ENCODE measurements at regions not wholly inside any gene's neighbourhood (a gene's known extent, or its start where the extent isn't known, plus 50 kb on each side); places are given as distances from the start of the nearest gene placed in this dataset.

DNA sequence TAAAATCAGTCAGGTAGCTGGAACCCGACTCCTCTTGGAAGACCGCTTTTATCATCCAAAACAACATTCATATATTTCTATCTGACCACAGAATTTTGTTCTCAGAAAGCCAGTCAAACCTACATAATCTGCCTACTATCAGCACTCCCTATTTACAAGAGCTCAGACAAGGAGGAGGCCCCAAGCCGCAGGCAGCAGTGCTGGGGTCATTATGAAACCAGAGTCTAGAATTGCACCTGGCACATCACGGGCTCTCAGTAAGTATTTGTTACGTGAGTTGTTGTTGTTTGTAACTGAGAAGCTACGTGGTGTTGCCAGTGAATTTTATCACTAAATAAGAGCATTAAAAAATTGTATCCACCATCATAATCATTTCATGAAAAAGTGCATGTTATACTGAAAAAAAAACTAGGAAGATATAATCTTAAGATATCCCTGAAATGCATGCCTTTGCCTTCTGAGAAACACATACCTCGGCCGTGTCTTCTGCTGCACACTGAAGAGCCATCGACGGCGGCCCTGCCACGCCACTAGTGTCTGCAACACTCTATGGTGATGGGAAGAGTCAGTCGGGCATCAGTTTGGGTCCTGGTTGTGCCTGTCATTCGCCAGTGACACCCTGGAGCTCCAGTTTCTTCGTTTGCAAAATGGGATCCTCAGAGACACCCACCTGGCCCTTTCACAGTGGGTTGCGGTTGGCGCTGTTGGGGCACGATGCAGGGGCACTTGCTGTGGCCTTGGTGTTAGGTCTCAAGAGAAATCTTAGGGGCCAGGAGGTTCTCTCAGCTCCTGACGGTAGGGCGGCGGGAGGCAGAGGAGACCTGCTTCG lies 505.9 kb downstream of the EIPR1 start:
- DNase-seq (ENCODE audit: low spot score), result no peak

DNA sequence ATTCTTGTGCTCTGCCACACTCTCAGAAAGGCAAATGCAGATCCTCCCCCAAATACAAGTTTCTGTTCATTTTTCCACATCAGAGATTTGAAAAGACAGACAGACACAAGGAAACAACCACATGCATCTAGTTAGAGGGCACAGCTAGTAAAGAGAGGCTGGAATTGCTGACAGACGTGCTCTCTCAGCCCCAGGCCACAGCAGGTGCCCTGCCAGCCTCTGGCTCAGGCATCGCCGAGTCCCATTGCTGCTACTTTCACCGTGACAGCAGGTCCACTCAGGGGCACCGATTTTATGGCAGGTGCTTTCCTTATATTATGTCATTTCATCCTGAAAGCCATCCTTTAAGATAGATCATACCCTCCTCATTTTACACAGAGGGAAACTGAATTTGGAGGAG lies 507.5 kb downstream of the EIPR1 start:
- DNase-seq (ENCODE audit: low spot score), result no peak

DNA sequence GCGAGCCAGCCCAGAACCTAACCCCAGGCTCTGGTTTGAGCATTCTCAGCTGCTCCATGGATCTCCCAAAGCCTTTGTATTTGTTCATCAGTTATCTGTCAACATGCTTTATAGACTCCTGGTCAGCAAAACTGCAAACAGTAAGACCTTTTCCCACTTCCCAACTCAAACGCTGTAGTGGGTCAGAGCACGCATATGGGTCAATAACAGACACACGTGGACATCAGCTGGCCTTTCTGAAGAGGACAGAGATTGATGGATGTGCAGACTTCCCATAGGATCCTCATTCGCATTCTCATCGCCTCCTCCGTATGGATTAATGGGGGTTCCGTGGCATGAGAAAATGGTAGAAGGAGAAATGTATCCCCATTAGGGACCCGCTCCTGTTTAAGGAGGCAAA lies 508.1 kb downstream of the EIPR1 start:
- no peak for DNase-seq (ENCODE audit: low spot score)

DNA sequence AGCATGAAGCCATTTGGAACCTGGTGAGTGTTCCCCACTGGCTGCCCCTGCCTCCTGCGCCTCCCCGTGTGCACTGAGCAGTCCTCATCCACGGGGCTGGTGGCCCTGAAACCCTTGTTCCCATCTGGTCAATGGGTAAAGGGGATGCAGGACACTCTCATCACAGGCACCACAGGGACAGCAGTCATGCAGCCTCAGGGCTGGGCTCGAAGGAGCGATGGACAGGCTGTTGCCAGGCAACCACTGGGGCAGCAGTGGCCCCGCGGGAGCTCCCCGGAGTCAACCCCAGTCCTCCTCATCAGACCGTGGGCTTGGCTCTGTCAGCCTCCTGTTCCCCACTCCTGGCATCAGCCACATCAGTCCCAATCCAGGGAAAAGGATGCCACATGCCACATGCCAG lies 509.5 kb downstream of the EIPR1 start:
- DNase-seq (ENCODE audit: low spot score), result no peak

DNA sequence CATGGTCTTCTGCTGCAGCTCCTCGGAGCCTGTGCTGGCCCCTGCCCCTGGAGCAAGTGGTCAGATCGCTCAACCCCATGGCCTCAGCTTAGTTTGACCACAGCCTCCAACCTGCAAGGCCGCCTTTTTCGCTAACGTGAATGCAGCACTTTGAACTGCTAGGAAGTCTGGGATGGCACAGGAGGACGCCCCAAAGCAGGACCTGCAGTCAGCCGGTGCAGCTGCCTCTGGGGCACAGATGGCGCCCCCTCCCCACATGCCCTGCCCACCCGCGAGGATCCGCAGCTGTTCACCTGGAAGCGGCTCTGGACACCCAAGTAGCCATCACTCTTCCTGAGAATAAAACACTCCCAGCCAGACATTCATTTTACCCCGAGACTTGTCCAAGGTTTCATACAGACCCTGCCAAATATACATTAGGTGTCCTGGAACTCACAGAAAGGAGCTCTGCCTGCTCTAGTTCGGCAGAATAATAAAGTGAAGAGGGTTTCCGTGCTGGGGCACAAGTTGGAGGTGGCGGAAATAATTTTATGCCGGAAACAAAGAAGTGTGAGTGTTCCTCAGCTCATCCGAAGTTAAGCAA lies 510.1 kb downstream of the EIPR1 start:
- no peak for DNase-seq (ENCODE audit: low spot score)

DNA sequence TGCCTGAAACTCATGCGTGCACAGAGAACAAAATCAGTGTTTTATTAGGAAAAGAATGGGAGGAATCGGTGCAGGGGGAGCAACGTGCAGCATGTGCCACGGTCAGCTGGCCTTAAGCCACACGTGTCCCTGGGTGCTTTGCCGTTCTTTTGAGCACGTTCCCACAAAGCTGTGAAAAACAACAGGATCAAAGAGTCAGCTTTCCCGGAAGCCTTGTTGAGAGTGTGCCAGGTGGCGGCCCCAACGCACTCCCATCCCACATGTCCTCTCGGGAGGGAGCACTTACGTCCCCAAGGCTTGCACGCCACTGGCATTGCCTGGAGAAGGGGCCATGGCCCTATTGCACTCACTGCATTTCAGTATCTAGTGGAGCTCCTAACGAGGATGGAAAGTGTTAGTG lies 511.2 kb downstream of the EIPR1 start:
- no peak for DNase-seq (ENCODE audit: low spot score)

DNA sequence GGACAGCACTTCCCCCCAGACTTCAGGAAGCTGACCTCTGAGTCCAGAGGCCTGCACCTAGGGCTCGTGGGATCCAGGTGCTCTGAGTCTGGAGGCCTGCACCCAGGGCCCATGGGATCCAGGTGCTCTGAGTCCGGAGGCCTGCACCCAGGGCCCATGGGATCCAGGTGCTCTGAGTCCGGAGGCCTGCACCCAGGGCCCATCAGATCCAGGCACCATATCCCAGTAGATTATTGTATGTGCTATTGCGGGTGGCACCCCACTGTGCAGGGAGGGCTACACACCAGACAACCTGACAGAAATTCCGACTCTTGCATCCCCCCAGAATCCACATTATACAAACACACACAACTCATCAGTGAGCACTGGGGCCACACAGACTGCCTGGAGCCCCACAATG lies 515.2 kb downstream of the EIPR1 start:
- no peak for DNase-seq (ENCODE audit: low spot score)

DNA sequence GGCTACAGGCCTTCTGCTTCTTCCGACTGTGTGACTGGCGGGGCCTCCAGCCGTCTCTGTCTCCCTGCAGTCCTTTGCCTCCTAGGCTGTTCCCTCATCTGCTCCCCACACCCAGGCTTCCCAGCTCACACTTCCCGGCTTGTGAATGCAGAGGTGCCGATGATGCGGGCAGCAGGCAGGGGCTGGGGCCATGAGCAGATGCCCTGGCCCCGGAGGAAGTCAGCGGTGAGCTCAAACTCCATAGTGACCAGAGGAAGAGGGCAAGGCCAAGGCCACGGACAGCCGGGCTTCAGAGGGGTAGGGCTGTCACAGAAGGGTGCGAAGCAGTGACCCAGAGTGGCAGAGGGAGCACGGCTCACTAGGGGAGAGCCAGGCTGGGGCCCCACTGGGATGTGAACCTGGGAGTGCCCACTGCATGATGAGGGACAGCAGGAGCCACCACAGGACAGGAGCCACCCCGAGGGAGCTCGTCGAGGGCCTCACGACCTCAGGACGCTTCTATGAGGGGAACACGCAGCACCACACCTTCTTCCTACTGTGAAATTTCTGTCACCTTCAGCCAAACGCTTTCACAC lies 515.9 kb downstream of the EIPR1 start:
- no peak for DNase-seq (ENCODE audit: low spot score)

DNA sequence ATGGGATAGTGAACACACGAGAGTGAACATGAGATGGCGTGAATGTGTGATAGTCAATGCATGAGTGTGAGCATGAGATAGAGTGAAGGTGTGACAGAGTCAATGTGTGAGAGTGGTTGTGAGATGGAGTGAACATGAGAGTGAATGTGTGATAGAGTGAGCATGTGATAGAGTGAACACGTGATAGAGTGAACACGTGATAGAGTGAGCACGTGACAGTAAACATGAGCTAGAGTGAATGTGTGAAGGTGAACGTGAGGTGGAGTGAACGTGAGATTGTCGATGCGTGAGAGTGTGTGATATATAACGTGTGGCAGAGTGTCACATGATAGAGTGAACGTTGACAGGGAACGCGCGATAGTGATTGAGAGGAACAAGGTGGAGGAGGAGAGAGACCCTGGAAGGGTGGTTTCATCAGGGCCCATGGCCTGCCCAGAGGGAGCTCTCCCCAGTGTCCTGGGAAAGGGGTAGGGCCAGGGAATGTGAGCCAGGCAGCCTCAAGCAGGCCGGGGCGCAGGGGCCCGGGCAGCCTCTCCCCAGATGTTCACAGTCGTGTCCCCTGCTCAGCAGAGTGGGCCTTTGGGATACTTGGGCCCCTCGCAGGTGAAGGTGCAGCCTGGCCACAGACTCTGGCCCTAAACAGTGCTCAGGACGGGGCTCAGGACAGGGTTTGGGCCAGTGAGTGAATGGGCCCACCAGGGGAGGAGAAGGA lies 516.9 kb downstream of the EIPR1 start:
- no peak for DNase-seq (ENCODE audit: low spot score)

DNA sequence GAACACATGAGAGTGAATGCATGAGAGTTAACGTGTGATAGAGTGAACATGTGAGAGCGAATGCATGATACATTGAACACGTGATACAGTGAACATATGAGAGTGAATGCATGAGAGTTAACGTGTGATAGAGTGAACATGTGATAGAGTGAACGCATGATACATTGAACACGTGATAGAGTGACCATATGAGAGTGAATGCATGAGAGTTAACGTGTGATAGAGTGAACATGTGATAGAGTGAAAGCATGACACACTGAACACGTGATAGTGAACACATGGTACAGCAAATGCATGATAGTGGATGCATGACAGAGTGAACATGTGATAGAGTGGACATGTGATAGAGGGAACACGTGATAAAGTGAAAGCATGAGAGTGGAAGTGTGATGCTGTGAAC lies 517.9 kb downstream of the EIPR1 start:
- no peak for DNase-seq (ENCODE audit: low spot score)

DNA sequence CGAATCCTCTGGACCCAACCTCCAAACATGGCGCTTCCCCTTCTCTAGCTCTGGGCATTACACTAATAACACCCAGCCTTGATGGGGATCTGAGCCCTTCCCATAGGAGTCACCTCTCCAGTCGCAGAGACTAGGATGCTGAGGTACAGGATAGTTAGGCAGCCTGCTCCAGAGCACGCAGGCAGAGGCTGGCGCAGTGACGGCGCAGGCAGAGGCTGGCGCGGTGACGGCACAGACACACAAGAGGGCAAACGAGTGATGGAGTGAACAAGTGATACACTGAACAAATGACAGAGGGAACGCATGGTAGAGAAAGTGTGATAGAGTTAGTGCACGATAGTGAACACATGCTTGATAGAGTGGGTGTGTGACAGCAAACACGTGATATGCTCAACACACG lies 518.5 kb downstream of the EIPR1 start:
- DNase-seq (ENCODE audit: low spot score), result no peak

DNA sequence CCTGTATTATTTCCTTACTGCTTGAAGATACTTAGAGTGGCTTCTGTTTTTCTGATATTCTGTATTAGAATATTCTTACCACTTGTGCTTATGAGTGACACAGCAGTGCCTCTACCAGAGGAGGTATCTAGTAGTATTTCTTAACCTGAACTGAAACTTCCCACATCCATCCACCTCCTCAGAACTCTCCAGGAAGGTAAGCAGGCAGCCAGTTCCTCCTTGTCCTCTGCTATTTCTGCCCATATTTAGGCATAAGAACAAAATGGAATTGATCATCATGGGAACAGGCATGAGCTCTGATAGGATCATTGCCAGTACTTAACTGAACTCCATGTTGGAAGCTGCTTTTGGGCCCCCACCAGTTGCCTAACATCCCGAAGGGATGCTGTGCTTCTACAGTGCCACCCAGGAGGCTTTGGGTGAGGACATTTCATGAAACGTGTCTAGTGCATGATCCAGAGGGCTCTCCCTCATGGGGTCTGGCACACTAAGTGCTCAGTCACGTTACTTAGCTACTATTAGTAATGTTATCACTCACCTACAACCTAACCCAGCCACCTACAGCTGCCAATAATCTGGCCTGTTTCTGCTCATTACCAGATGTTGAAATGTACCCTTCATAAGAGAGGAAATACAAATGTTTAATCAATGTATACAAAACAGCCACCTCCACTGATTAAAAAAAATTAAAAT lies 520.7 kb downstream of the EIPR1 start:
- no peak for DNase-seq (ENCODE audit: low spot score)

DNA sequence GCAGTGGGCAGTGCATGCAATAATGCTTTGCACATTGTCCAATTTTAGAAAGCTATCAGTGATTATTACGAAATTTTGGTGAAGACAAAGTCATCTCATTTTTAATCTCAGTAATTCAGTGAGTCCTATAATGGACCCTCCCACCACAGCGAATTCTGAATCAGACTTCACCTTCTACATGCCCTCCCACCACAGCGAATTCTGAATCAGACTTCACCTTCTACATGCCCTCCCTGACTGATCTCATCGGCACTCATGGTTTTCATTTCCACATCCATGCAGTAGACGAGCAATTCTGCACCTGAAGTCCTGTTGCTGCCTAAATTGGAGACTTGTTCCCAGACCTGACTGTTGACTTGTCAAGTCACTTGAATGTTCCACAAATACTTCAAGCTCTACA lies 522.3 kb downstream of the EIPR1 start:
- no peak for DNase-seq (ENCODE audit: low spot score)

DNA sequence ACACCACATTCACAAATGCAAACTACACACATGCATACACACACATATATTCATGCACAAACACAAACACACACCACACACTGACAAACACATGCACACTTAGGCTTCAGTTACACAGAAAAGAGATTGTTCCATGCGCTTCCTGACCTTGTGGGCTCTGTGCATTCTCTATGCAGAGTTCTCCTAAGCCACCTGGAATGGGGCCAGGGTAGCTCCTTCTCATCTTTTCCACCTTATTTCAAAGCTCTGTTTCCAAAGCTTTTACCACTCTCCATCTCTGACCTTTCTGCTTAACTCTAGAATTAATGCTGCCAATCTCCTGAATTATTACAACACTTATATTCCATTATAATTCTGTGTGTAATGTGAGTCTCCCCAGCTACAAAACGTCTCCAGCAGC lies 522.3 kb upstream of the MYT1L start:
- no peak for DNase-seq (ENCODE audit: low spot score)

DNA sequence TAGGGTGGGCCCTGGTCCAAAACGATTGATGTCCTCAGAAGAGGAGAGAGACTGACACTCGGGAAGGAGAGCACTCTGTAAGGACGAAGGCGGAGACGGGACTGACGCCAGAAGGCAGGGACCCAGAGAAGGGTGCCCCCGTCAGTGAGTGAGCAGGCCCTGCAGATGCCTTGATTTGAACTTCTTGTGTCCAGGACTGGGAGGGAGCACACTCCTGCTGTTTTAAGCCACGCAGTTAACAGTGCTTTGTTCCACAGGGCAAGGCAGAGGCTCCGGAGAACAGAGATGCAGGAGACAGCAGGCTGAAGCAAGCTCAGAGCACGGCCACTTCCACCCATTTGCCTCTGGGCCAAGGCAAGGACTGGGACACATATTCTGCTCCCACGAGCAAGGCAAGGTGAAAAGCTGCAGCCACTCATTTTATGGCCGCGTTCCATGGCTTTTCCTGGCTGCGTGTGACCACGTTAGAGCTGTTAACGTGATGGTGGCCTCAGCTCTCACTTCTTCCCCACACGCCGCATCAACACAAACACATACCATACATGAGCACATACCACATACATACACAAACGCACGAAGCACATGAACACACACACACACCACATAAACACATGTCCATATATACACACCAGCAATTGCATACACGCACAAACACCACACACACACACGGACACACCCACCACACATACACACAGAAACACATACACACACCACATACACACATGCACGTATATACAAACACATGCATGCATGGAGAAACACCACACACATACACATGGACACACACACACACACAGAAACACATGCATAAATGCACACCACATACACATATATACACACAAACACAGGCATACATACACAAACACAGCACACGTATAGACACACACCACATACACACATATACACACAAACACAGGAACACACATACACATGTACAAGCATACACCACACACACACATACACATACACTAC lies 521.0 kb upstream of the MYT1L start:
- no peak for DNase-seq (ENCODE audit: low spot score)

DNA sequence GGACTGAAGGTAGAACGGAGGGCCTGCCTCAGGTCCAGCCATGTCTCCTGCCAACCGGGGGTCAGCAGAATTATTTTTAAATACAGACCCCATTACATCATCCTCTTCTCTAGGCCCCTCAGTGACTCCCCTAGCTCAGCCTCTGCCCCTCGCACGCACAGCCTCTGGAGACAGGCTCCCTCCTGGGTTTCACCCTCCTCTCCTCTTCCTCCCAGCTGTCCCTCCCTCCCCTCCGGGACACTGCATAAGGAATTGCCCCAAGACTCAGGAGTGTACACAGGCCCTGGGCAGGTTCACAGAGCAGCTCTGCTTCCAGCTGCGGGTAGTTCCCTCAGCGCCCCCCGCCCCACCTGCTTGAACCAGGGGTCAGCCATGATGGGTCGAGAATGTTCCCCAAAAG lies 520.2 kb upstream of the MYT1L start:
- DNase-seq (ENCODE audit: low spot score), result no peak

DNA sequence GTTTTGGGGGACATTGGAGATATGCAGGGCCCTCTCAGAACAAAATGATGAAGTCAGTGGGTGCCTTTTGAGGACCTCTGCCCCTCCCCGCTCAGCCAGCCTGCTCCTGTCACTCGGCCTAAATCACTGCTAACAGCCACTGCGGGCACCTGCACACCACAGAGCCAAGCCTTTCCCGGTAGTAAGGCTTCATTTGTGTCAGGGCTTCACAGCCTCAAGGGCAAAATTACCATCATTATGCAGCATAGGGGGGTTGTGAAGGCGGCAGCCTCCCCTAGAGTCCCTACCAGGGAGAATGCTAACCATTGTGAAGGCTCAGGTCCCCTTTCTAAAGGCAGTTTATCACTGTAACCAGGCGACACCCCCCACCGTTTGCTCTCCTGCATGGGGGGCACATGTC lies 519.8 kb upstream of the MYT1L start:
- no peak for DNase-seq (ENCODE audit: low spot score)

DNA sequence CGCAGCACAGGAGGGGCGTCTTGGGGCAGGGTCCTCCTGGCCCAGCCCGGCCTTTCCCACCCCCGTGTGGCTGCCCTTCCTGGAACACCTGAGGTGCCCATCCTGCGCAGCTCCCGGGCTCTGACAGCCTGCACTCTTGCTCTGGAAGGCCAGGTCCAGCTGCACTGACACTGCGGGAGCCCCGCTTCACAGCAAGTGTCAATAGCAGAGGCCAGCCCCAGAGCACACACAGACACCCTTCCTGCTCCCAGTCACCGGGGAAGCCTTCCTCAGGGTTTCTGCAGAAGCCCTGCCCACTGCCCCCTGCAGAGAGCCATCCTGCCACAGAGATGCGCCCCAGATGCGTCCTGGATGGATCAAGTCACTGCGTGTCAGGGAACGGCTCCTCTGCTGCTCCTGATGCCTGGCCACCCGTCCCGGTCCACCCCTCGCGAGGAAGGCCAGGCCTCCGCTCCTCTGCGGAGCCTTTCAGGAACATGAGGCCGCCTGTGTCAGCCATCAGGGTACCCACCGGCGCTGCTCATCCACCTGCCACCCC lies 519.2 kb upstream of the MYT1L start:
- no peak for DNase-seq (ENCODE audit: low spot score)

DNA sequence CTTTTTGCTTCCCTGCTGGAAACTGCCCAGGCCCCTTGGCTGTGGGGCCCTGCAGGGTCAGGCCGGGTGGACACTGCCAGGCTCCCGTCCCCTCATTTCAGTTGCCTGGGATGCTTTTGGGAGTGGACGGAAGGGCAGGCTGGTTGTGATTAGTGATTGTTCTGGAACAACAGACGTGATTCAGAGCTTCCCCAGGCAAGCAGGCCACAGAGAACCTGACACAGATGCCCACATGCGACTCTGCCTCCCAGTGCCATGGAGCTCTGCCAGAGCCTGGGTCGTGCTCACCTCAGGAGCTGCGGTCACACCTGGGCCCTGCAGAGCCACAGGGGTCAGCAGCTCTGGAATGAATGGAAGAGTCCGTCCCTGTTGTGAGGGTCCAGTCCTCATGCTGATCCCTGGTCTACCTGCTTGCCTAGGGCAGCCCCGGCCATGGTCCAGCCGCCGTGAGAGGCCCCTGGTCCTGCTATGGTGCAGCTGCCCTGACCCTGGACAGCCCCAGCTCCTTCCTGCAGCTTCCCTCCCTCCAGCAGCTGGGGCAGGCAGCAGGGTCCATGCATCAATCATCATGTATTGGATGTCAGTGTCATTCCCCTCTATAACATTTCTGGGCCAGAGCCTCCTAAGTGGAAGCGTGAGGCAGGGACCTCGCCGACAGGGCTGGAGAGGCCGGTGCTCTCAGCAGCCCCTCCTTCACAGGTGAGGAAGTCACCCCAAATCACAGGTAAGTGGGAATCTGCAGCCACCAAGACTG lies 518.6 kb upstream of the MYT1L start:
- no peak for DNase-seq (ENCODE audit: low spot score)

DNA sequence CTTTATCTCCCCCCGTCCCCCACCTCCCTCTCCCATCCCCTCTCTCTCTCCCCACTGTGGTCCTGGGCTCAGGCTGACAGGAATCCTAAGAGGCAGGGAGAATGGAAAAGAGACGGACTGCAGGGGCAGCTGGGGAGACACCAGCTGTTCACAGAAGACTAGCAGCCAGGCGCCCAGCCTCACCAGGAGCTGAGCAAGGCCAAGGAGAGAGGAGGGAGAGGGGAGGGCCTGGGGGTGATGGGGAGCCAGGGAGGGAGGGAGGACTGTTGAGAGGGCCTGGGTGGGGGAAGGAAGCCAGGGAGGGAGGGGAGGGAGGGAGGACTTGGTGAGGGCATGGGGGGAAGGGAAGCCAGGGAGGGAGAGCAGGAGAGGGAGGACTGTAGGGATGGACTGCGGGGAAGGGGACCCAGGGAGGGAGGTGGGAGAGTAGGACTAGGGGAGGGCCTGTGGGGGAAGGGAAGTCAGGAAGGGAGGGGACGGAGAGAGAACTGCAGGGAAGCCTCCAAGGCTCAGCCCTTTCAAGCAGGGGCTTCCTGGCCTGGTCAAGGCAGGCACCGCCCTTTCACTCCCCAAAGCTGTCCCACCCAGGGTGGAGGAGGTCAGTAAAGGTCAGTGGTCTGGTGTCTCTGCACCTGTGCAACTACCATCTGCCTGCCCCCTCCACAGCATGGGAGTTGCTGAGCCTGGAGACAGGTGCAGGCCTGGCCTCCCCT lies 517.7 kb upstream of the MYT1L start:
- DNase-seq (ENCODE audit: low spot score), result no peak
